AG10803 (cell line): ENCODE measurements at regions not wholly inside any gene's neighbourhood (a gene's known extent, or its start where the extent isn't known, plus 50 kb on each side); places are given as distances from the start of the nearest gene placed in this dataset.

Experiments used
- DNase-seq: peaks from one replicate; pipeline ENCODE4 v3.0.0; 2010; ENCODE audit warnings: low read depth
- H3K4me3 ChIP-seq: 2 replicates; pipeline ENCODE4 v1.5.1; 2011; ENCODE audit warnings: mild to moderate bottlenecking, low read length, control low read depth
- TF ChIP-seq, protein P1 (sequence below): conservative IDR thresholded peaks from 2 replicates; pipeline ENCODE4 v1.5.1; 2011; ENCODE audit warnings: mild to moderate bottlenecking, low read length, control low read depth, inconsistent platforms

DNA sequence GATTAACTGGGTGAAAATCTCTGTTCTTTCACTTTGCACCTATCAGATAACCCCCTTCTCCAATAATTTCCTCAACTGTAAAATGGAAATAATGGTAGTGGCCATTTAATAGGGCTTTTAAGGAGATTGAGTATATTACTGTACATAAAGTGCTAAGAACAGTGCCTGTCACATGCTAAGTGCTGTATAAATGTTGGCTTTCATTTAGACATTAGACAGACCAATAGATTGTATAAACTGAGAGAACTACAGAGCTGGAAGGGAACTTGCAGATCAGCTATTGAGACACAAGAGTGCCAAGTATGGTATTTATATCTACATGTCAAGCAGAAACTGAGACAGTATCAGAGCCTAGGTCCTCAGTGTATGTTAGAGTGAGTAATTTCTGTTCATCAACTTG lies 934.7 kb downstream of the PLA2G4A start:
- H3K4me3 ChIP-seq = no peak overlapping the region
- no peak for DNase-seq
- TF ChIP-seq, protein P1, sequence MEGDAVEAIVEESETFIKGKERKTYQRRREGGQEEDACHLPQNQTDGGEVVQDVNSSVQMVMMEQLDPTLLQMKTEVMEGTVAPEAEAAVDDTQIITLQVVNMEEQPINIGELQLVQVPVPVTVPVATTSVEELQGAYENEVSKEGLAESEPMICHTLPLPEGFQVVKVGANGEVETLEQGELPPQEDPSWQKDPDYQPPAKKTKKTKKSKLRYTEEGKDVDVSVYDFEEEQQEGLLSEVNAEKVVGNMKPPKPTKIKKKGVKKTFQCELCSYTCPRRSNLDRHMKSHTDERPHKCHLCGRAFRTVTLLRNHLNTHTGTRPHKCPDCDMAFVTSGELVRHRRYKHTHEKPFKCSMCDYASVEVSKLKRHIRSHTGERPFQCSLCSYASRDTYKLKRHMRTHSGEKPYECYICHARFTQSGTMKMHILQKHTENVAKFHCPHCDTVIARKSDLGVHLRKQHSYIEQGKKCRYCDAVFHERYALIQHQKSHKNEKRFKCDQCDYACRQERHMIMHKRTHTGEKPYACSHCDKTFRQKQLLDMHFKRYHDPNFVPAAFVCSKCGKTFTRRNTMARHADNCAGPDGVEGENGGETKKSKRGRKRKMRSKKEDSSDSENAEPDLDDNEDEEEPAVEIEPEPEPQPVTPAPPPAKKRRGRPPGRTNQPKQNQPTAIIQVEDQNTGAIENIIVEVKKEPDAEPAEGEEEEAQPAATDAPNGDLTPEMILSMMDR = no peak

DNA sequence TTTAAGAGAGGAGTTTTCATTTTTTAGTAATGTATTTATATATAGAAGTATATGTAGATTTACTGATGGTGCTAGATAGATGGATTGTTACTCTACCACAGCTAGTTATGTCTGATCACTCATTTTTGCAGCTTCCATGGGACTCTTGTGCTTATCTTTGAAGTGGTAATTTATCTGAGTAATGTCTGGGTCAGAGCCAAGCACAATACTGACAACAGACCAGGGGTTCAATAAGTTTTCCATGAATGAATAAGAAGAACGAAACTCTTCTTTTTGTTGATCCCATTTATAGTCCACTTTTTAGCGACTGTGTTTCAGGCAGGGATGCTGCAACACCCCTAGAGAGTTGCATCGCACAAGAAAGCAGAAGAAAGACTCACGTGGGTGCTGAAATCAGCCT lies 935.2 kb downstream of the PLA2G4A start:
- TF ChIP-seq, protein P1 = no peak
- H3K4me3 ChIP-seq = no peak overlapping the region
- DNase-seq = no peak

- DNase-seq = no peak
- H3K4me3 ChIP-seq = no peak overlapping the region
- TF ChIP-seq, protein P1 = no peak
Measured at GRCh38 chr1:187771396-187771795, 942.6 kb downstream of the PLA2G4A start.

DNA sequence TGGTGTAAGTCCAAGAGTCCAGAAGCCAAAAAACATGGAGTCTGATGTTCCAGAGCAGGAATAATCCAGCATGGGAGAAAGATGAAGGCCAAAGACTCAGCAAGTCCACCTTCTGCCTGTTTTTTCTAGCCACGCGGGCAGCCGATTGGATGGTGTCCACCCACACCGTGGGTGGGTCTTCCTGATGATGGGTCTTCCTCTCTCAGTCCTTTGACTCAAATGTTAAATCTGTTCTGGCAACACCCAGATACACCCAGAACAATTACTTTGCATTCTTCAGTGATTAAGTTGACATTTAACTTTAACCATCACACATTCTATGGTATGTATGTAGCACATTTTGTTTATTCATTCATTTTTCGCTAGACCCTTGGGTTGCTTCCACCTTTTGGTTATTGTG lies 944.4 kb downstream of the PLA2G4A start:
- TF ChIP-seq, protein P1 = no peak
- DNase-seq = no peak
- no peak overlapping the region for H3K4me3 ChIP-seq

GRCh38 chr1:187787736-187788135 lies 959.0 kb downstream of the PLA2G4A start:
- DNase-seq = no peak
- no peak overlapping the region for H3K4me3 ChIP-seq
- TF ChIP-seq, protein P1 = no peak

DNA sequence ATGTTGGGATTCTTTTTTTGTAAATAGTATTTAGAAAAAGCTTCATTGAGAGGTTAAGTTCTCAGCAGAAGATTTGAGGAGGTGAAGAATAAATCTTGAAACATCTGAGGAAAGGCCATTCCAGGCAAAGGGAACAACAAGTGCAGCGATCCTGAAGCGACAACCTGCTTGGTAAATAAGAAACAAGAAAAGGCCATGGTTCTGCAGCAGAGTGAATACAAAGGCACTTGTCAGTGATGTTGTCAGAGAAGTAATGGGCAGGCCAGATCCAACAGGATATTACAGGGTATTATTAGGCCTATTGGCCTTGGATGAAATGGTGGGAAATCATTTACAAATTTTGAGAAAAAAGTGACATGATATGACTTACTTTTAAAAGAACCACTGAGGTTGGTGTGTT lies 960.0 kb downstream of the PLA2G4A start:
- TF ChIP-seq, protein P1 = no peak
- no peak overlapping the region for H3K4me3 ChIP-seq
- DNase-seq = no peak

GRCh38 chr1:187790724-187791123 lies 962.0 kb downstream of the PLA2G4A start:
- TF ChIP-seq, protein P1 = no peak

More at GRCh38 chr1:187790724-187791123, 962.0 kb downstream of the PLA2G4A start:
- DNase-seq = no peak
- H3K4me3 ChIP-seq = no peak overlapping the region
